ENCODE measurements at regions not wholly inside any gene's neighbourhood (a gene's known extent, or its start where the extent isn't known, plus 50 kb on each side); places are given as distances from the start of the nearest gene placed in this dataset.

GRCh38 chr12:74394647-74395046, 143.0 kb upstream of the ATXN7L3B start:
- TF ChIP-seq CTCF (conservative IDR thresholded peaks at IDR 0.05) (no peak), EZH2 (IDR thresholded peaks at IDR 0.05; ENCODE audit: low read depth) (no peak)
